ENCODE measurements at regions not wholly inside any gene's neighbourhood (a gene's known extent, or its start where the extent isn't known, plus 50 kb on each side); places are given as distances from the start of the nearest gene placed in this dataset.

DNA sequence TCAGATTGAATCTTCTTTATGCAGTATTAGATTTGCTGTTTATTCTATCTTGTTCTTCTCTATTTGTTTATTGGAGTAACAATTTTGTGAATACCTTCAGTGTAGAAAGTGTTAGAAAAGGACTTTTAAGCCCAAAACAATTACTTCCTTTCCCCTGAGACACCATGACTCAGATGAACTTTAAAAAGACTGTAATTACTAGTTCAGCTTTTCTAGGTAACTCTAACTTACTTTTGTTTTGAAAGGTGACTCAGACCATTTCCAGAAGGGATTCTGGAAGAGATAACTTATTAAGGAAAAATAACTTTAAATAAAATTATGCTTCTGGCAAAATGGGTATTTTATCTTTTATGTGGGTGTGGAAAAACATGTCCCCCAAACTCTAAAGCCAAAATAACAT is 561.5 kb upstream of the PCDH10 start:
- no peak overlapping the region for H3K27ac ChIP-seq
- TF ChIP-seq, protein P1, sequence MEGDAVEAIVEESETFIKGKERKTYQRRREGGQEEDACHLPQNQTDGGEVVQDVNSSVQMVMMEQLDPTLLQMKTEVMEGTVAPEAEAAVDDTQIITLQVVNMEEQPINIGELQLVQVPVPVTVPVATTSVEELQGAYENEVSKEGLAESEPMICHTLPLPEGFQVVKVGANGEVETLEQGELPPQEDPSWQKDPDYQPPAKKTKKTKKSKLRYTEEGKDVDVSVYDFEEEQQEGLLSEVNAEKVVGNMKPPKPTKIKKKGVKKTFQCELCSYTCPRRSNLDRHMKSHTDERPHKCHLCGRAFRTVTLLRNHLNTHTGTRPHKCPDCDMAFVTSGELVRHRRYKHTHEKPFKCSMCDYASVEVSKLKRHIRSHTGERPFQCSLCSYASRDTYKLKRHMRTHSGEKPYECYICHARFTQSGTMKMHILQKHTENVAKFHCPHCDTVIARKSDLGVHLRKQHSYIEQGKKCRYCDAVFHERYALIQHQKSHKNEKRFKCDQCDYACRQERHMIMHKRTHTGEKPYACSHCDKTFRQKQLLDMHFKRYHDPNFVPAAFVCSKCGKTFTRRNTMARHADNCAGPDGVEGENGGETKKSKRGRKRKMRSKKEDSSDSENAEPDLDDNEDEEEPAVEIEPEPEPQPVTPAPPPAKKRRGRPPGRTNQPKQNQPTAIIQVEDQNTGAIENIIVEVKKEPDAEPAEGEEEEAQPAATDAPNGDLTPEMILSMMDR (IDR thresholded peaks at IDR 0.05): no peak
- no peak for DNase-seq (ENCODE audit: low spot score)
- no peak overlapping the region for H3K4me3 ChIP-seq

DNA sequence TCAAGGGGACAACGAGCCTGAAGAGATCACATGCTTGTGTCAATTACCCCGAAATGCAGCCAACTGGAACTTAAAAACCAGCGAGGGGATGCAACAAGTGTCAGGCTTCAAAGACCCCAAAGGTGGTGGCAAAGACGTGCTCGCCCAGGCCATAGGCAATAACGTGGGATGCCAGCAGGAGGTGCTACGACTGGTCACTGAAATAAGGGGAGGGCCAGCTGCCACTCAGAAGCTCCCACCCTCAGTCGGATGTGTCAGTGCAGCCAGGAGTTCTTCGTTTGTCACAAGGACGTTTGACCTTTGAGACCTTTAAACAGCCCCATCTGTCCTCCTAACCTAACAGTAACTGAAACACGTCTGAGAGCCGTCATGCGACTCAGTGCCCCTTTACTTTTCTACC is 556.8 kb upstream of the PCDH10 start:
- no peak overlapping the region for H3K4me3 ChIP-seq
- no peak overlapping the region for H3K27ac ChIP-seq
- no peak for DNase-seq (ENCODE audit: low spot score)
- TF ChIP-seq, protein P1 (IDR thresholded peaks at IDR 0.05): no peak

DNA sequence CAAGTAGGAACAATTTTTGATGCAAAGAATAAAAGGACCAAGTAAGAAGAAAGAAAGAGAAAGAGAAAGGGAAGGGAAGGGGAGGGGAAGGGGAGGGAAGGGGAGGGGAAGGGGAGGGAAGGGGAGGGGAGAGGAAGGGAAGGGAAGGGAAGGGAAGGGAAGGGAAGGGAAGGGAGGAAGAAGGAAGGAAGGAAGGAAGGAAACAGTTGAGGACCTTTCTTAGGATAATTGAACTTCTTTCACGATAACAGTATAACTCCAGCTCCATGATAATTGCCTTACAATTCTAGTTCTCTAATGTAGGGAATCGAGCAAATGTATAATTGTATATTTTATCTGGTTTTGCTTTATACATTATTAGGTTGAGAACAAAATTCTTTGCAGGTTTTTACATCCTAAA is 556.2 kb upstream of the PCDH10 start:
- no peak for DNase-seq (ENCODE audit: low spot score)
- Histone ChIP-seq H3K4me3 (no peak overlapping the region), H3K27ac (no peak overlapping the region)
- TF ChIP-seq, protein P1 (IDR thresholded peaks at IDR 0.05): no peak

DNA sequence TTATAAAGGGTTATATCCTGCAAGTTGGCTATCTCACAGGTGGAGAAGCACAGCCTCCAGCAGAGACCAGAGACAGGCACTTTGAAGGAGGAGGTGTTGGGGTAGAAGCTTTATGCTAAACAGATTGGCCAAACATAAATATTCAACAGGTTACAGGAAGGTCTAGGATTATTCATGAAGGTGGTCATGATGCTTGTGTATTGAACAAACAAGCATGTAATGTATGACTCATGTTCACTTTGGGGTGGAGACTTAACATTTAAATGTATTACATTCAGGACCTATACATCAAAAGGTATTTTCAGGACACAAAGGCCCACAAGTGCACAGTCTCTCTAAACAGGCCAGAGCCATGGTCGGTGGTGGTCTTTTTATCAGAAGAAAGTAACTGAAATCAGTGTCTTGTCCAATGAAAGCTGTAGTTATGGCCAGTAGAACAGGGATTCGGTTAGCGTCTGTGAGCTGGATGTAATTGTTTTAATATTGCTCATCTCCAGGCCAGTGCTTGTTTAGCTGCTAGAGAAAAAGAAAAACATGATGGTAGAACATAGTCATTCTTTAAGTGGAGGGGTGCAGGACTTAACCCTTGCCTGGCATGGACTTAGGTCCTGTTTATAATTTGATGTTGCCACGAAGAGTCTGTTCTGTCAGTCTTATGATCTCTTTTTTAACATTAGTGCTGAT is 555.2 kb upstream of the PCDH10 start:
- Histone ChIP-seq H3K4me3 (no peak overlapping the region), H3K27ac (no peak overlapping the region)
- TF ChIP-seq, protein P1 (IDR thresholded peaks at IDR 0.05): no peak
- no peak for DNase-seq (ENCODE audit: low spot score)

DNA sequence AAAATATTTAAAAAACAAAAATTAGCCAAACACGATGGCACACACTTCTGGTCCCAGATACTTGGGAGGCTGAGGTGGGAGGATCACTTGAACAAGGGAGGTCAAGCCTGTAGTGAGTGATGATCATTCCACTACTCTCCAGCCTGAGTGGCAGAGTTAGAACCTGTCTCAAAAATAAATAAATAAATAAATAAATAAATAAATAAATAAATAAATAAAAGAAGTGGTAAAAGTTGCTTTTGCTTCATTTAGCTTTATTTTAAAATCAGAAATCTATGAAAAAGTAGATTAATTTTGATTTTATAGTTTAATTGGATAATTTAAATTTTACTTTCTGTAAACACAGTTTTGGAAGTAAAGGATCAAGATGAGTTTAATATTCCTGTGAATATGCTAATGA is 552.9 kb upstream of the PCDH10 start:
- DNase-seq (ENCODE audit: low spot score): no peak
- no peak overlapping the region for H3K4me3 ChIP-seq
- TF ChIP-seq, protein P1 (IDR thresholded peaks at IDR 0.05): no peak
- no peak overlapping the region for H3K27ac ChIP-seq

DNA sequence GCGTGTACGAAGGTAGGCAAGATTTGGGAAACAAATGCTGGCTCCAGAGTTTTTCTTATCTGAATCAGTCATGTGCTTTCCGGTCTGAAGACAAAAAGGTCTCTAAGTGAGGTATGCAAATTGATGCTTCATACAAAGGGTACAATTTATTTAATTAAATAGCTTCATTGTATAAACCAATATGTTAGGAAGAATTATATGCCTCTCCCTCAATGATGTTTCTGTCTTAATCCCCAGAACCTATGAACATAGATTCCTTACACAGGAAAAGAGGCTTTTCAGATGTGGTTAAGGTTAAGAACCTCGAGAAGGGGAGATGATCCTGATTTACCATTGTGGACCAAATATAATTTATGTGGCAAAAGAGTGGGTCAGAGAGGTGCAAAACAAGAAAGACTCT is 543.5 kb upstream of the PCDH10 start:
- TF ChIP-seq, protein P1 (IDR thresholded peaks at IDR 0.05): no peak
- no peak for DNase-seq (ENCODE audit: low spot score)
- Histone ChIP-seq H3K4me3 (no peak overlapping the region), H3K27ac (no peak overlapping the region)

DNA sequence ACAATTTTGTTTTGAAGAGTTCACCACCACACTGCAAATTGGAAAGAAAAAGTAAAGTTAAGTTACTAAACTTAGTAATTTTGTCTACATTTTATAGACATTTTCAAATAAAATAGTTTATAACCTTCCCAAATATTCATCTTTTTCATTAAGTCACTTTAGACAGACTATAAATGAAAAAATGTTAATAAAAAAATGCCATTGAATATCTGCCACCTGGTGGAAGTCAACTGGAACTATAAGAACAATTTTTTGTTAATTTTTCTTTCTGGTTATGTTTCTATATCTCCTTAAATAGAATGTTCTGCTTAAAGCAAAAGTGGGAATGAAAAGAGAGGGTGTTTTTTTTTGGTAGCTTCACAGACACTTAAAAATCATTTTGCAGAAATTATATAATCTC is 534.4 kb upstream of the PCDH10 start:
- no peak overlapping the region for H3K4me3 ChIP-seq
- TF ChIP-seq, protein P1 (IDR thresholded peaks at IDR 0.05): no peak
- DNase-seq (ENCODE audit: low spot score): no peak
- H3K27ac ChIP-seq: no peak overlapping the region

Measured in coronary artery (tissue), 2 donors.